ENCODE measurements at regions not wholly inside any gene's neighbourhood (a gene's known extent, or its start where the extent isn't known, plus 50 kb on each side); places are given as distances from the start of the nearest gene placed in this dataset.
"Not testable (repeated sequence)": the region's sequence is repeated elsewhere in the genome, so short reads cannot be mapped to it uniquely, and the experiment has no call there.

GRCh38 chr6:30813631-30814145 is 69.3 kb upstream of the IER3 start:
- Histone ChIP-seq H3K4me3 (replicated peaks; ENCODE audit: low read depth, low read length) (no peak overlapping the region), H3K36me3 (ENCODE audit: control insufficient read depth, insufficient read depth, low read length) (no peaks in the 10 kb centered on the region), H3K27me3 (replicated peaks; ENCODE audit: control insufficient read depth, insufficient read depth, low read length) (no peaks in the 10 kb centered on the region)
- no peak for DNase-seq (ENCODE audit: extremely low read depth, insufficient read length)
- TF ChIP-seq CTCF (IDR thresholded peaks at IDR 0.05; ENCODE audit: insufficient read depth, low read length, poor library complexity, severe bottlenecking), result no peak

- H3K4me3 ChIP-seq (replicated peaks; ENCODE audit: low read depth, low read length), result no peak overlapping the region
- peak; percentile 62 for DNase-seq (ENCODE audit: extremely low read depth, insufficient read length)
- TF ChIP-seq CTCF (IDR thresholded peaks at IDR 0.05; ENCODE audit: insufficient read depth, low read length, poor library complexity, severe bottlenecking), result no peak
- no peaks in the 10 kb centered on the region for H3K27me3 ChIP-seq (replicated peaks; ENCODE audit: control insufficient read depth, insufficient read depth, low read length)
- no peaks in the 10 kb centered on the region for H3K36me3 ChIP-seq (ENCODE audit: control insufficient read depth, insufficient read depth, low read length)
These were observed 66.5 kb upstream of the IER3 start for GRCh38 chr6:30810813-30811339.

- H3K27me3 ChIP-seq (replicated peaks; ENCODE audit: control insufficient read depth, insufficient read depth, low read length); H3K4me3 ChIP-seq (replicated peaks; ENCODE audit: low read depth, low read length); DNase-seq (ENCODE audit: extremely low read depth, insufficient read length); H3K36me3 ChIP-seq (ENCODE audit: control insufficient read depth, insufficient read depth, low read length): not testable (repeated sequence)
These were observed 63.2 kb upstream of the IER3 start for GRCh38 chr6:30807566-30807965.

GRCh38 chr6:30806581-30807183 is 62.3 kb upstream of the IER3 start:
- H3K4me3 ChIP-seq (replicated peaks; ENCODE audit: low read depth, low read length), result no peak overlapping the region
- no peak for TF ChIP-seq CTCF (IDR thresholded peaks at IDR 0.05; ENCODE audit: insufficient read depth, low read length, poor library complexity, severe bottlenecking)
- DNase-seq (ENCODE audit: extremely low read depth, insufficient read length), result no peak
- no peaks in the 10 kb centered on the region for H3K27me3 ChIP-seq (replicated peaks; ENCODE audit: control insufficient read depth, insufficient read depth, low read length)
- H3K36me3 ChIP-seq (ENCODE audit: control insufficient read depth, insufficient read depth, low read length), result no peaks in the 10 kb centered on the region

DNA sequence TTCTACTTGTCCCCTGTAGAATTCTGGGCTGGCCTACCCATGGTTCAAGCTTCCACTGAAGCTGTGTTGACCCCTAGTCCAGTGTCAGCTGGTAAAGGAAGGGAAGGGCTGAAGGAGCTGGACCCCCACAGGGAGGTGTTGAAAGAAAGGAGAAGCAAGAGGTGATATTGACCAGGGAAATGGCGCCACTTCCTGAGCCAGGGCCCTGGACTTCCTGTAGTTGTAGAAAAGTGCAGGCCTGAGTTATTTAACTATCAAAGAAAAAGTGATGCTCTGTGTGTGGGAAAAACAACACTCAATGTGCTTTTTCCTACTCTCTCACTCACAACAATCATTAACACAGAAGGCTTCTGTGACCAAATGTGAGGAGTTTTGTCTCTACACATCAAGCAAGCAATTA is 60.0 kb upstream of the IER3 start:
- no peak for TF ChIP-seq CTCF (IDR thresholded peaks at IDR 0.05; ENCODE audit: insufficient read depth, low read length, poor library complexity, severe bottlenecking)
- H3K36me3 ChIP-seq (ENCODE audit: control insufficient read depth, insufficient read depth, low read length), result no peaks in the 10 kb centered on the region
- H3K27me3 ChIP-seq (replicated peaks; ENCODE audit: control insufficient read depth, insufficient read depth, low read length), result no peaks in the 10 kb centered on the region
- H3K4me3 ChIP-seq (replicated peaks; ENCODE audit: low read depth, low read length), result no peak overlapping the region
- DNase-seq (ENCODE audit: extremely low read depth, insufficient read length), result no peak

GRCh38 chr6:30802731-30803130 is 58.4 kb upstream of the IER3 start:
- Histone ChIP-seq H3K27me3 (replicated peaks; ENCODE audit: control insufficient read depth, insufficient read depth, low read length) (no peaks in the 10 kb centered on the region), H3K4me3 (replicated peaks; ENCODE audit: low read depth, low read length) (no peak overlapping the region), H3K36me3 (ENCODE audit: control insufficient read depth, insufficient read depth, low read length) (no peaks in the 10 kb centered on the region)
- no peak for TF ChIP-seq CTCF (IDR thresholded peaks at IDR 0.05; ENCODE audit: insufficient read depth, low read length, poor library complexity, severe bottlenecking)
- no peak for DNase-seq (ENCODE audit: extremely low read depth, insufficient read length)
